Upper lobe of left lung (tissue), 4 donors: ENCODE measurements at regions not wholly inside any gene's neighbourhood (a gene's known extent, or its start where the extent isn't known, plus 50 kb on each side); places are given as distances from the start of the nearest gene placed in this dataset.

ENCODE experiments used
- POLR2AphosphoS5 ChIP-seq, 2 donors: sonication (generic); formaldehyde crosslinking; IDR thresholded peaks; one replicate each; pipeline ENCODE4 v1.5.1; 2017; ENCODE audit warnings: antibody characterized with exemption in 2 of 2
- TF ChIP-seq, protein P1 (sequence below), 6 experiments: fragments of 450-650 bp in 4 of 6; fragments of 200-600 bp in 2 of 6; sonication (generic) in 2 of 6; IDR thresholded peaks; one replicate each; pipeline ENCODE4 v1.5.1; 2016 to 2019; ENCODE audit warnings: antibody characterized with exemption in 6 of 6

DNA sequence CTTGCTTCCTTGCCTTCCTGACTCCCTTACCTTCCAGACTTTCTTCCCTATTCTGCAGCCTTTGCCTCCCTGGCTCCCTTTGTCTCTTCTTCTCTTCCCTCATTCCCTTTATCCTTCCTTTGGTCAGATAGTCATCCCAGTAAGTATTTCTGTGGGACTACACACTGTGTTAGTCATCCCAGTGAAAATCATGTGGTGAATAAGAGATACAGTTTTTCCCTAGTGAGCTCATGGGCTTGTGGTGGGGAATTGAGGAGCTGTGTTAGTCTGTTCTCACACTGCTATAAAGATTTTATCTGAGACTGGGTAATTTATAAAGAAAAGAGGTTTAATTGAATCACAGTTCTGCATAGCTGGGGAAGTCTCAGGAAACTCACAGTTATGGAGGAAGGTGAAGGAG lies 109.8 kb upstream of the EDIL3 start:
- TF ChIP-seq, protein P1, sequence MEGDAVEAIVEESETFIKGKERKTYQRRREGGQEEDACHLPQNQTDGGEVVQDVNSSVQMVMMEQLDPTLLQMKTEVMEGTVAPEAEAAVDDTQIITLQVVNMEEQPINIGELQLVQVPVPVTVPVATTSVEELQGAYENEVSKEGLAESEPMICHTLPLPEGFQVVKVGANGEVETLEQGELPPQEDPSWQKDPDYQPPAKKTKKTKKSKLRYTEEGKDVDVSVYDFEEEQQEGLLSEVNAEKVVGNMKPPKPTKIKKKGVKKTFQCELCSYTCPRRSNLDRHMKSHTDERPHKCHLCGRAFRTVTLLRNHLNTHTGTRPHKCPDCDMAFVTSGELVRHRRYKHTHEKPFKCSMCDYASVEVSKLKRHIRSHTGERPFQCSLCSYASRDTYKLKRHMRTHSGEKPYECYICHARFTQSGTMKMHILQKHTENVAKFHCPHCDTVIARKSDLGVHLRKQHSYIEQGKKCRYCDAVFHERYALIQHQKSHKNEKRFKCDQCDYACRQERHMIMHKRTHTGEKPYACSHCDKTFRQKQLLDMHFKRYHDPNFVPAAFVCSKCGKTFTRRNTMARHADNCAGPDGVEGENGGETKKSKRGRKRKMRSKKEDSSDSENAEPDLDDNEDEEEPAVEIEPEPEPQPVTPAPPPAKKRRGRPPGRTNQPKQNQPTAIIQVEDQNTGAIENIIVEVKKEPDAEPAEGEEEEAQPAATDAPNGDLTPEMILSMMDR (IDR thresholded peaks at IDR 0.05): no peak
- TF ChIP-seq POLR2AphosphoS5 (IDR thresholded peaks at IDR 0.05): no peak
